ELR (cell line): ENCODE measurements at regions not wholly inside any gene's neighbourhood (a gene's known extent, or its start where the extent isn't known, plus 50 kb on each side); places are given as distances from the start of the nearest gene placed in this dataset.
"Not testable (repeated sequence)": the region's sequence is repeated elsewhere in the genome, so short reads cannot be mapped to it uniquely, and the experiment has no call there.

ENCODE experiments used
- DNase-seq: peaks from one replicate; pipeline ENCODE4 v3.0.0-alpha.2; 2015; ENCODE audit warnings: low read depth

DNA sequence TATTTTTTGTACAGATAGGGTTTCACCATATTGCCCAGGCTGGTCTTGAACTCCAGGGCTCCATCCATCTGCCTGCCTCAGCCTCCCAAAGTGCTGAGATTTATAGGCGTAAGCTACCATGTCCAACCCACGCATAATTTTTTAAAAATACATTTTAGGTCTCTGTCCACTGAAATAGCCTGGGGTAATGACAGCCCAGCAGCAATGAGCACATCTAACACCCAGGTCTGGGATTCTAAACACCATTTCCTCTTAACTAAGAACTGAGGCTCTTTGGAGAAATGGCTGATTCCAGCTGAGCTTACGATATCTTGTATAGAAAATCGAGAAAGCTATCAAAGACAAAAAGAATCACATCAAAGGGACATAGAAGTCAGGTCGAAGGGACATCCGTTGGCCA, 245.3 kb downstream of the PARN start:
- DNase-seq = no peak

DNA sequence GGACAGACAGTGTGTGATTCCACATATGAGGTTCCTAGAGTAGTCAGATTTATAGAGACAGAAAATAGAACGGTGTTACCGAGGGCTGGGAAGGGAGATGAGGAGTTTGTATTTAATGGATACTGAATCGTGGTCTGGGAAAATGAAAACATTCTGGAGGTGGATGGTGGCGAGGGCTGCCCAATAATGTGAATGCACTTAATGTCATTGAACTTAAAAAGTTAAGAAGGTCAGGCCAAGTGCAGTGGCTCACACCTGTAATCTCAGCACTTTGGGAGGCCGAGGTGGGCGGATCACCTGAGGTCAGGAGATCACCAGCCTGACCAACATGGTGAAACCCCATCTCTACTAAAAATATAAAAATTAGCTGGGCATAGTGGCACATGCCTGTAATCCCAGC, 246.2 kb downstream of the PARN start:
- not testable (repeated sequence) for DNase-seq

DNA sequence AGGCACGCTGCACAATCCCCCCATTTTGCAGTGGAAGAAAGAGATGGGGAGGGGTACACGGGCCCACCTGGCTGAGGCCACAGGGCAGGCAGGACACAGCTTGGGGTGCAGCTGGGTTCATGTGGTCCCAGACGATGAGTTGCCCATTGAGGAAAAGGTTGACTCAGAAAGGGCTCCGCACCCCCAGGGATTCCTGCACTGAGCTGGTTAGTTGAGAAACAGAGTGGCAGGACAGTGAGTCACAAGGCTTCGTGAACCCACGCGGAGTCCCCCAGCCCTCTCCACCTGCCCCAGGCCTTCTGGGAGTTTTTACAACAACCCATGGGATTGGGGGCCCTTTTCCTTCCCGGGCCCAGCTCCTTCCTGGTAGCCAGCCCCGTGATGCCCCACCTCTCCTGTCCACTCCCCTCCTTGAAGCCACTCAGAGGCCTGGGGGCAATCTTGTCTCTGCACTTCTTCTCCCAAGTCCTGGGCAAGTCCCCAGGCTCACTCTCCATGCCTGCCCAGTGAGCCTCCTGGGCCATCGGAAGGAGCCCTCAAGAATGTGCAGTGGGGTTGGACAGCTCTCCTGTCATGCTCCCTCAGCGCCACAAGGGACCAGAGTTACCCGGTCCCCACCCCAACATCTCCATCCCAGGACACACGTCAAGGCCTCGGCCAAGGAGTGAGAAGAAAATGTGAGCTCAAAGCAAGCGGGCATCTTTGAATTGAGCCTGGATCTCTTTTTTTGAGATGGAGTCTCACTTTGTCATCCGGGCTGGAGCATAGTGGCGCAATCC, 251.2 kb downstream of the PARN start:
- DNase-seq = peak; percentile 84

DNA sequence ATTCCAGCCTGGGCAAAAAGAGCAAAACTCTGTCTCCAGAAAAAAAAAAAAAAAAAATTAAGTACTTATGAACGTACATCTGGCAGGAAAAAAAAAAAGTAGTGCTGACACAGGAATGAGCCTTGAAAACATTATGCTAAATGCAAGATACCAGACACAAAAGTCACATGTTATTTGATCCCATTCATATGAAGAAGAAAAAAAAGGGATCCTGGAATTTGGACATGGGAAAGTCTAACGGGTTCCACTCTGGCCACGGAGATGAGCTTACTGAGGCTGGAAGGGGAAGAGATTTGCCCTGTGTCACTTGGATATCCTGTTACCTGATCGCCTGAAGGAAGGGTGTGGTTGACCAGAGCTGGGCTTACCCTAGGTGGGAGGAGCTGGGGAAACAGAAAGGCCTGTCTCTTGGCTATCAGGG, 251.9 kb downstream of the PARN start:
- DNase-seq = peak; percentile 54

DNA sequence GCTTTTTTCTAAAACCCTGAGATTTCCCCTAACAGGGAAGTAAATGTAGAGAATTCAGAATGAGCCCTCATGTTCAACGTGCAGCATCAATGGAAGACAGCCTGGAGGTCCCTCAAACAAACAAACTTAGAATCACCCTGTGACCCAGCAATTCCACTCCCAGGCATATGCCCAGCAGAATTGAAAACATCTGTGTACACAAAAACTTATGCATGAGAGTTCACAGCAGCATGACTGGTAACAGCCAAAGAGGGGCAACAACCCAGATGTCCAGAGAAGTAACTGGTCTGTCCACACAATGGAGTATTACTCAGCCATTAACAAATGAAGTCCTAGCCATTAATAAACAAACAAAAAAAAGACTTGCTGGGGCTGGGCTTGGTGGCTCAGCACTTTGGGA, 252.7 kb downstream of the PARN start:
- peak; percentile 27 for DNase-seq

DNA sequence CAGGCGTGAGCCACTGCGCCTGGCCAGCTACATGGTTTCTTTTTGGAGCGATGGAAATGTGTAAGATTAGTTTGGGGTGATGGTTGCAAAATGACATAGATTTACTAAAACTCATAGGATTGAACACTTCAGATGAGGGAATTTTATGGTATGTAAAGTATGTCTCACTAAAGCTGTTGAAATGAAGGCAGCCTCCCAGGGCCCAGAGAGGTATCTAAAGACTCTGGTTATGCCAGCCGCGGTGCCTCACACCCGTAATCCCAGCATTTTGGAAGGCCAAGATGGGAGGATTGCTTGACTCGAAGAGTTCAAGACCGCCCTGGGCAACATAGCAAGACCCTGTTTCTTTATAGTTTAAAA, 254.9 kb downstream of the PARN start:
- DNase-seq = no peak

DNA sequence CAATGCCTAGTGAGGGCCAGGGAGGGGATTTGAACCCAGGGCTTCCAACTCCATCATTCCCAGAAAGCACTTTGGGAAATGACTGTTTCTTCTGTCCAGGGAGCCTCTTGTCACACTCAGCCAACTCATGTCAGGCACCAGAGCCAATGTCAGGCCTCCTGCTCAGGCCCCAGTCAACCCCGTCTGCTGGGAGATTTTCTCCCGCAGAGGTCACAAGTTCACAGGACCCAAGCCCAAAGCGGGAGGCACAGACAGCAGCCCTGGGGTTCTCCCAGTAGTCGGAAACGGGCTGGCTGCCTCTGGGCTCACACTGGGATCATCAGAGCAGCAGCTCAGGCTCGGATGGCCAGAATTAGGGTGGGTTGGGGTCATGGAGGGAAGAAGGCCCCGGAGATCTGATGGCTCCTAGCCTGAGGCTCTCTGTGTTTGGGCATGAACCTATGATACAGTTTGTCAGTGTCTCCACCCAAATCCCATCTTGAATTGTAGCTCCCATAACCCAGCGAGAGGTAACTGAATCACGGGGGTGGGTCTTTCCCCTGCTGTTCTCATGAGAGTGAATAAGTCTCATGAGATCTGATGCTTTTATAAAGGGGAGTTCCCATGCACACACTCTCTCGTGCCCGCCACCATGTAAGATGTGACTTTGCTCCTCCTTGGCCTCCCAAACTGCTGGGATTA, 255.5 kb downstream of the PARN start:
- DNase-seq = no peak

DNA sequence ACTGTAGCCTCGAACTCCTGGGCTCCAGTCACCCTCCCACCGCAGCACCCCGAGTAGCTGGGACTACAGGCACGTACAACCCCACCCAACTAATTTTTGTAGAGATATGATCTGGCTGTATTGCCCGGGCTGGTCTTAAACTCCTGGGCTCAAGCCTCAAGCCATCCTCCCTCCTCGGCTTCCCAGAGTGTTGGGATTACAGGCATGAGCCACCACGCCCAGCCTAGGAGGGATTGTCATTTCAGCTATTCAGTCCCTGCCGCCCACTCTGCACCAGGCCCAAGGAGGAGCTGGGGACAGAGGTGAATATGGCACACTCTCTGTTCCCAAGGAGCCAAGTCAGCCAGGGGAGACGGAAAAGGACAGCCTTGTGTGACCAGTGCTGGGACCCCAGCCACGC, 256.2 kb downstream of the PARN start:
- DNase-seq = no peak

DNA sequence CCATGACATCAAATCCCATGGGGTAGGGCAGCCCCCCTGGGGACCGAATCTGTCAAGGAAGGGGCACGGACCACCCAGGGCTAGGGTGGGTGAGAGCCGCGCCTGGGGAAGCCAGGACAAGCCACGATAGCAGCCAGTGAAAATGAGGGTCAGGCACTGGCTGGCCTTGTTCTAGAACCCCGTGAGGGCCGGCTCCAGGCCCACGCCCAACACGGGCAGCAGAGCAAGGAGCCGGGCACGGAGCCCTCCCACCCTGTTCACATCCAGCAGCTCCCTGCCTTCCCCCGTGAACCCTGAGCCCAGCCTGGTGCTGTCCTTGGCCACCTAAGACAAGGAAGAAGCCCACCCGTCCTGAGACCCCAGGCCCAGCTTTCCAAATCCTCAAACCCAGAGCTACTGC, 256.7 kb downstream of the PARN start:
- DNase-seq = no peak

DNA sequence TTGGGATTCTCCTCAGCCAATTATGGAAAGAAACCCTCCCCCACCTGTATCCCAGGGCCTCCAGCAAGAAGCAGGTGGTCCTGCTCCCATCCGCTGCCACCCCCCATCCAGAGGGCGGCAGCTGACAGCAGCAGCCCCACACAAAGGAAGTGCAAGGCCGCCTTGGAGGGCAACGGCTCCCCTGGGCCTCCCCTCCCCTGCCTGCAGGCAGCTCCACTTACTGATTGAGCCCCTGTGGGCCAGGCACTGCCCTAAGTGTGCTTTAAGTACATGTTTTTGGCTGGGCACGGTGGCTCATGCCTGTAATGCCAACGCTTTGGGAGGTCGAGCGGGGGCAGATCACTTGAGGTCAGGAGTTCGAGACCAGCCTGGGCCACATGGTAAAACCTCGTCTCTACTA, 257.6 kb downstream of the PARN start:
- no peak for DNase-seq

DNA sequence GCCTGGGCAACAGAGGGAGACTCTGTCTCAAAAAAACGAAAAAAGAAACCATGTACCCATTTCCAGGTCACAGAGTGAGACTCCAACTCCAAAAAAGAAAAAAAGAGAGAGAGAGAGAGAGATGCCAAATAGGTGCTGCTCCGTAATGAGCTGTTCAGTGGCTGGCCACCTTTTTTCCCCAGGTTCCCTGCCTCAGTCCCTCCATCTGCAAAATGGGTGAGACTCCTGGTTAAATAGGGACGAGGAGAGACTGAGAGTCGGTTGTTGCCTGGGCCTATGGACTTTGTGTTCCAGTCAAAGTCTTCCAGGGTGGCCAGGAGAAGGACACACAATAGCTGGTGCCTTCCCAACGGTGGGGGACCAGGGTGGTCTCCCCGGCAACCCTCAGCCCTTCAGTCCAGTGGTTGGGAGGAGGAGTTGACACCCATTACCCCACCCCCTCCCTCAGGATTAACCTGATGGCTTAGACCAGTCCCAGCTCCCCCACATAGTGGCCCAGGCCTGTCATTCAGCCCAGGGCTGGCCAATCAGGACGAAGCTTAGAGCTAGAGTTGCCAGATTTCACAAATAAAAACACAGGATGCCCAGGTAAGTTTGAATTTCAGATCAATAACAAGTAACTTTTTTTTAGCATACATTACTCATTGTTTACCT, 258.2 kb downstream of the PARN start:
- no peak for DNase-seq

DNA sequence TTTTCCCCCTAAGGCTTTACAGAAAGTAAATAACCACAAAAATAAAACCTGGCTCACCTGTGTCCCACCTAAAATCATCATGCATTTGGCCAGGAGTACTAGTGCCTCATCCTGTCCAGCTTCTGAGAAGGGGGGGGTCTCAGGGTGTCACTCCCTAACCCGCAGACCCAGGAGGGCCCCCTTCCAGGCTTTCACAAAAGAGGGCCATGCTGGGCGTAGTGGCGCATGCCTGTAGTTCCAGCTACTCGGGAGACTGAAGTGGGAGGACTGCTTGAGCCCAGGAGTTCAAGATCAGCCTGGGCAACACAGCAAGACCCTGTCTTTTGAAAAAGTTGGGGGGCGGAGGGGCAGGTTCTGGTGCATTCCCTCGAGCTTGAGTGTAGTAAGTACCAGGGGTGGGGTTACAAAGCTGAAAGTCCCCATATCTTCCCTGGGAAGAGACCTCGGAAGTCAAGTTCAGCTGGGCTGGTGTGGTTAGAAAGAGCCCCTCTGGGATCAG, 259.3 kb downstream of the PARN start:
- DNase-seq = no peak

DNA sequence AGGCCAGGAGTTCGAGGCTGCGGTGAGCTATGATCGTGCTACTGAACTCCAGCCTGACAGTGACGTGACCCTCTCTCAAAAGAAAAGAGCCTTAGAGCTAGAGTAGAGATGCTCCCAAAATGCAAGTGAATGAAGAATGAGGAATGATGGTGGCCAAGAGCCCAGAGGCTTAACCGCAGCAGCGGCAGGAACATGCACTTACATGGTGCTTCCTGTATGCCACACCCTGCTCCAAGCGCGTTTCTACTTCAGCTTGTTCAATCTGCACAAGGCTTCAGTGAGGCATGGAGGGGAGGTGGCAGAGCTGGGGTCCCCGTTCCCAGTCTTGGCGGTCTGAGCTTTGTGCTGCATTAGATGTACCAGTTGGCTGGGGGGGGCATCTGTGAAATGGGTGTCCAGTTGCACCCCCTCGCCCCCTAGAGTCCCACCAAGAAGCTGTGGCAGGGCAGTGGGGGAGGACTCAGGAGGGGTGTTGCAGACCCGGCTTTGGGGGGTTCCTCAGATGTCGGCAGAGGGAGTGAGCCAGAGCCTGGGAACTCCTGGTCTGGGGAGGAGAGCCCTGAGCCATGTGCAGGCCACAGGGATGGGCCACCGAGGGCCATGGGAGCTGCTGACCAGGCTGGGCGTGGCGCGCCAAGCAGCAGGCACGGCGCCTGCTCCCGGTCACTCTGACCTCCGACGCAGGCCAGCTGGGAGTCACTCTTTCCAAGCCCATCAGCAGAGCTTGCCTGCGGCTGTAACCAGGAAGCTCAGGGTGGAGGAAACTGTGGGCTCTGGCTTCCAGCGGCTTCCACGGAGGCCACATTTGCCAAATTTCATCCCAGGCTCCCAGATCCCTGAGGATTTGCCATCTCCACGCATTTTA, 260.1 kb downstream of the PARN start:
- DNase-seq = peak; percentile 17

DNA sequence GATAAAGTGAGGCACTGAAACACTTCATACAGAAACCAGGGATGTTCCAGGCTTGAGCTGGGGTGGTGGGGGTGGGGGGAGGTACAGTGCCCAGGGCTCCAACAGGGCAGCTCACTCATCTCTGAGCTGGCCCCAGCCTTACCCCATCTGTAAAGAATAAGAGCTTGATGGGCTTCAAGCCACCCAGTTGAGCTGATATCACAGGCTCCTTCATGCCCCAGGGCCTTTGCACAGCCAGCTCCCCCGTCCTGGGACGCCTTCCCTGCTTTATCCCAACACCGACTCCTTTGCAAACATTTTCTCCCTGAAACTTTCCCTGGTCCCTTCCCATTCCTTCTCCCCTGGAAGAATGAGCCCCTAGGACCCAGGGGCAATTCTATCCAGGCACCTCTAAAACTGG, 261.7 kb downstream of the PARN start:
- DNase-seq = no peak

DNA sequence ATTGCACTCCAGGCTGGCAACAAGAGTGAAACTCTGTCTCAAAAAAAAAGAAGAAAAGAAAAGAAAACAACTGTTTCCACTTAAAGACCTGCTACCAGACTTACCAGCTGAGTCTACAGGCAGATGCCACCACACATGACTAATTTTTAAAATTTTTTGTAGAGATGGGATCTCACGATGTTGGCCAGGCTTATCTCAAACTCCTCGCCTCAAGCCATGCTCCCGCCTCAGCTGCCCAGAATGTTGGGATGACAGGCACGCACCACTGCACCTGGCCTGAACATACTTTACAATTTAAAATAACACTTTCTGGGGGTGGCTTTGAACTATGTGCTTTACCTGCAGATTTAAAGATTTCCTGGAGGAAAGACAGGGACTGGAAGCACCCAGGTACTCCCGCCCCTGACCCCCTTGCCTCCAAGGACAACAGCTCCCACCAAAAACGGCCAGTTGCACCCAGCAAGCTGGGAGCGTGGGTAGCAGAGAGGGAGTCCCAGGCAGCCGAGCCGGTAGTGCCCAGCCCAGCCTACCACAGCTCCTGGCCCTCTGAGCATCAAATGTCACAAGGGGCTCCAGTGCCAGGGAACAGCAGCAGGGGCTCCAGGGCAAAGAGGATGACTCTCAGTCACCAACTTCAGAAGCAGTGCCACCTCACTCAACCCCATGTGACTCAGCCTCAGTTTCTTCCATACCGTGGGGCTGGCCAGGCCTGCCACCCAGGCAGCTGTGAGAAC, 262.9 kb downstream of the PARN start:
- no peak for DNase-seq

DNA sequence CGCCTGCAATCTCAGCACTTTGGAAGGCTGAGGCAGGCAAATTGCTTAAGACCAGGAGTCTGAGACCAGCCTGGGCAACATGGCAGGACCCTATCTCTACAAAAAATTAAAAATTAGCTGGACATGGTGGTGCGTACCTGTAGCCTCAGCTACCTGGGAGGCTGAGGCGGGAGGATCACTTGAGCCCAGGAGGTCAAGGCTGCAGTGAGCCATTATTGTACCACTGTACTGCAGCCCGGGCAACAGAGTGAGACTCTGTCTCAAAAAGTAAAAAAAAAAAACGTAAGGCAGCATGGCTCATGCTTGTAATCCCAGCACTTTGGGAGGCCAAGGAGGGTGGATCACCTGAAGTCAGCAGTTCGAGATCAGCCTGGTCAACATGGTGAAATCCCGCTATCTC, 263.6 kb downstream of the PARN start:
- no peak for DNase-seq

DNA sequence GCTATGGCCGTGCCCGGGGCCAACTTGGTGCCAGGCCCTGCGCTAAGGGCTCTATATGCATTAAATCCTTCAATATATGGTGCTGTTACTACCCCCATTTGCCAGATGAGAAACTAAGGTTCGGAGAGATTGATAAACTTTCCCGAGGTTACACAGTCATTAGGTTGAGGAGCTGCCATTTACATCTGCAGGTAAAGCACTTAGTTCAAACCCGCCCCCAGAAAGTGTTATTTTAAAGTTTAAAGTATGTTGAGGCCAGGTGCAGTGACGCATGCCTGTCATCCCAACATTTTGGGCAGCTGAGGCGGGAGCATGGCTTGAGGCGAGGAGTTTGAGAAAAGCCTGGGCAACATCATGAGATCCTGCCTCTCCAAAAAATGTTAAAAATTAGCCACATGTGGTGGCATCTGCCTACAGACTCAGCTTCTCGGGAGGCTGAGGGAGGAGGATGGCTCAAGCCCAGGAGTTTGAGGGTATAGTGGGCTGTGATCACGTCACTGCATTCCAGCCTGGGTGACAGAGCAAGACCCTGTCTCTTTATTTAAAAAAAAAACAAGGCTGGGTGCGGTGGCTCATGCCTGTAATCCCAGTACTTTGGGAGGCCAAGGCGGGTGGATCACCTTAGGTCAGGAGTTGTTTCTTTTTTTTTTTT, 264.7 kb downstream of the PARN start:
- no peak for DNase-seq

DNA sequence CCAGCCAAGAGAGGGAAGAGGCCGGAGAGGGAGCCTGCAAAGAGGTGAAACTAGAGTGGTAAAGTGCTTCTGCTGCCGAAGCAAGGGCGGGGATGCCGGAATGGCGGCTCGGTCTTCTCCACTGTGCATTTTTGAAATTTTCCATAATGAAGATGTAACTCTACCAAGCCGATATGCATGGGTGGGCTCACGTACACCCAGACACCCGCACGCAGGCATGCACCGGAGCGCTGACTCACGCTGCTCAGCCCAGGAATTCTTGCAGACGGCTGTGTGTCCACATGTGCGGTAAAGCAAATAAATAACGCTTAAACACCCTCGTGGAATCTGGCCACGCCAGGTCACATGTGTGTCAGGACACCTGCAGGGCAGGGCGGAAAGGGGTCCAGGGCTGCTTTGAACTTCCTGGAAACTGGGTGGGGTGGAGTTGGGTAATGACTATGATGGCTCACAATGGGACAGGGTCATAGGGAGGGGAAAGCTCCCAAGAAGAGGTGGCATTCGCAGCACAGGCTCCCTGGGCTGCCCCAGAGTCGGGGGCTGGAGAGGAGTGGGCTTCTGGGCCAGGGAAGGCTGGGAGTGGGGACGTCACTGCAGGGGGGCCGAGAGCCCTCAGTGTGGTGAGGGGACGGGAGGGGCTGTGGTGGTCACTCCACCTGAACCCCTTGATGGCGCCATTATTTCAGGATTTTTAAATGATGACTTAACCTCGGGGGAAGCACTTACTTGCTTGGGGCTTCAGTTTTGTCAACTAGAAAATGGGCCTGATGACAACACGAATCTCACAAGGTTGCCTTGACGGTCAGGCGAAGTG, 265.5 kb downstream of the PARN start:
- DNase-seq = peak; percentile 87

DNA sequence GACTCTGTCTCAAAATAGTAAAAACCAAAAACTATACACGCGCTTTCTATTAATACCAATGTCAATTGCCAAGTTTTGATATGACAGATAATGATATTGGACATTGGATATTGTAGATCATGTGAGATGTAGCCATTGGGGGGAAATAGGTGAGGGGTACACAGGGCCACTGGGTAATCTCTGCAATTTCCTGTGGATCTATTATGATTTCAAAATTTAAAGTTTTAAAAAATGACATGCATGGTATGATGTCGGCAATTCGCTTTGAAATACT, 266.0 kb downstream of the PARN start:
- no peak for DNase-seq

DNA sequence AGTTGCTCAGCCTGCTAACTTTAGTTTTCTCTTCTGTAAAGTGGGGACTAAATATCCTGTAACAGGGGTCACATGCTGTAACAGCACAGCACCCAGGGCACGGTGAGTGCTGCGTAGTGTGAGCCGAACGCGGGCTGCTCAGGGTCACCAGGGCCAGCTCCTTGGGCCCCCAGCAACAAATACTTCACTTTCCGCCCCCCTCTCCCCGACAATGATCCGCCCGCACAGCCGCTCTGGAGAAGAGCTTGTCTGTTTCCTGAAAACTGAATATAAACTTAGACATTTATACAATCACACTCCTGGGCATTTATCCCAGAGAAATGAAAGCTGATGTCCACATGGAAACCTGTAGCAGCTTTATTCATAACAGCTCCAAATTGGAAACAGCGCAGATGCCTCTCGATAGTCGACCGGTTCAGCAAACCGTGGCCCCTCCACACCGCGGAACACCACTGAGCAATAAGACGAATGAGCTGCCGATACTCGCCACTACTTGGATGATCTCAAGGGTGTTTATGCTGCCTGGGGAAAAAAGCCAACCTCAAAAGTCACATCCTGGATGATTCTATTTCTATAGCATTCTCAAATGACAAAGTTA, 267.2 kb downstream of the PARN start:
- DNase-seq = peak; percentile 71
